NCI-H1417 (cell line): ENCODE measurements at regions not wholly inside any gene's neighbourhood (a gene's known extent, or its start where the extent isn't known, plus 50 kb on each side); places are given as distances from the start of the nearest gene placed in this dataset.
"Not testable (repeated sequence)": the region's sequence is repeated elsewhere in the genome, so short reads cannot be mapped to it uniquely, and the experiment has no call there.

ENCODE experiments used
- DNase-seq, 3 experiments: peaks; one replicate each; lab custom pipeline; 2025; lab: John Stamatoyannopoulos, UW

DNA sequence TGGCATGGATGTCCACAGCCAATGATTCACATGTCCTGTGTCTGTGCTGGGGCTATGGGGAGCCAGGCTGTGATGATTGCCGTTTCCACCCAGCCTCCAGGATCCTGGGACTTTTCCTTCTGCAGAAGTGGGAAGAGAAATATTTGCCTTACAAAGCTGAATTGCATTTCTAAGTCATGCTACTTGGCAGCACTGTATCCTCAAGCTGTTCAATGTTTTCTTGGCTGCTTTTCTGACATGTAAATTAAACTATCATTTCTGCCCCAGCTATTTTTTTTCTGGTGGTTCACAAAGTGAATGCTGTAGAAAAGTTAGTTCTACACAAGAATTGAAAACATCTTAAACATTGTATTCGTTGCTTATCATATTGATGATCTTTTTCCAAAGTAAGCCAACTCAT is 51.9 kb upstream of the TCERG1L start:
- DNase-seq, result no peak

DNA sequence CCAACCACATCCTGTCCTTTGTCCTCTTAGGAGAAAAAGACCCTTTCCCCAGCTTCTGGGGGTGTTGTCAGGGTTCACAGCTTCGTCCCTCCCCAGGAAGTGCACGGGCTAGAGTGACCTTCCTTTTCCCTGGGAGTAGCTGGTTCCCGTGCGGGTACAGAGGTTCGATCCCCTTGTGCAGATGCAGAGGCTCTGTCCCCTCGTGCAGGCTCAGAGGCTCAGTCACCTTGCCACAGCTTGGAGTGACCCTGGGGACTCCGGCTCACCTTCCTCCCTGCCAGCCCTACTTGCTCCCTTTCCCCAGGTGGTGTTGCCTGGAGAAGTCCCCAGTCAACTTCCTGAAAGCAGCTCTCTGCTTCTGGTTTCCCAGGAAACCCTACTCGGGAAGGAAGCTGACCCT is 60.0 kb upstream of the TCERG1L start:
- no peak for DNase-seq

DNA sequence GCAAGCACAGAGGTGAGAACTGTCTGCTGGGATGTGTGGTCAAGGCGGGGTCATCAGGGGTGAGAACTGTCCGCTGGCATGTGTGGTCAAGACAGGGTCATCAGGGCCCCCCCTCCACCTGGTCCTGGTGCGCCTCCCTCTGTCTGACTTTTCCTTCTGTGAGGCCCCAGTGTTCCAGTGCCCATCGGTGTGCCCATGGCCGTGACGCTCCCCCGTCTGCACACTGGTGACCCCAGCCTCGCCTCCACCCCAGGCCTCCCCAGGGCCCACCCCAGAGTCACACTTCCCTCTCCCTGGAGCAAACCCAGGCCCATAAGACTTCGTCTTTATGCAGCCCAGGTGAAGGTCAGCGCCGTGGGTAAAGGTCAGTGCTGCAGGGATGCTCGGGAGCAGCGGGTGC is 70.1 kb upstream of the TCERG1L start:
- no peak for DNase-seq

DNA sequence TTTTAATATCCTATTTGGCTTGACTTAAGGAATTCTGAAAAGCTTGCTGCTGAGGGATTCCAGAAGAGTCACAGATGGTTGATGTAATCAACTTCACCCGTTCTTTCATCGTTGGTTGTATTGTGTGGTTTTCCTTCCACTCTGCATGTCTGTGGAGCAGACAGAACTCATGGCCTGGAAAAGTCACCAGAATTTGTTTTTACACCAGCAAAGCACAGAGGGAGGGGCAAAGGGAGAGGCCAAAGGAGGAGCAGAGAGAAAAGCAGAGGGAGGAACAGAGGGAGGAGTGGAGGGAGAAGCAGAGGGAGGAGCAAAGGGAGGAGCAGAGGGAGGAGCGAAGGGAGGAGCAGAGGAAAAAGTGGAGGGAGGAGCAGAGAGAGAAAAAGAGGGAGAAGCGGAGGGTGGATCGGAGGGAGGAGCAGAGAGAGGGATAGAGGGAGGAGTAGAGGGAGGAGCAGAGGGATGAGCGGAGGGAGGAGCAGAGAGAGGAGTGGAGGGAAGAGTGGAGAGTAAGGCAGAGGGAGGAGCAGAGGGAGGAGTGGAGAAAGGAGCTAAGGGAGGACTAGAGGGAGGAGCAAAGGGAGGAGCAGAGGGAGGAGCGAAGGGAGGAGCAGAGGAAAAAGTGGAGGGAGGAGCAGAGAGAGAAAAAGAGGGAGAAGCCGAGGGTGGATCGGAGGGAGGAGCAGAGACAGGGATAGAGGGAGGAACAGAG is 73.8 kb upstream of the TCERG1L start:
- DNase-seq, result not testable (repeated sequence)

DNA sequence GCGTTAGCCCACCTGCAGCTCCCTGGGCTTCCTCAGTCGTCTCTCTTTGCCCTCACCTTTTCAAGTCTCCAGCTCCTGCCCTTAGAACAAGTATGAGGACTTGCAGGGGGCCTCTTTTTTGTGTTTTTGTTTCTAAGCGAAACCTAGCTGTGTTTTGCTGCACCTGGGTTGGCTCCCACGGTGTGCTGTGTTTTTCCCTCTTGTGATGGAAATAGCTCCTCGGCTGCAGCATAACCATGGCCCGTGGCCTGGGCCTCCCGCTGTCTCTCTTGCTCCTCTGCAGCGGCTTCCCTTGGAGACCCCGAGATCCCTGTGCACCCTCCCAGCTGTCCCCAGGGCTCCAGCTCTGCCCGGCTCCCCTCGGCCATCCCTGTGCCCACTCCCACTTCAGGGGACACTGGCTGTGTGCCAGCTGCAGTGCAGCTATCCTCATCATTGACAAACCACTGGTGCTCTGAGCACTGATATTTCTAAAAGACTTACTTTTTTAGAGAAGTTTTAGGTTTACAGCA is 75.6 kb upstream of the TCERG1L start:
- no peak for DNase-seq

DNA sequence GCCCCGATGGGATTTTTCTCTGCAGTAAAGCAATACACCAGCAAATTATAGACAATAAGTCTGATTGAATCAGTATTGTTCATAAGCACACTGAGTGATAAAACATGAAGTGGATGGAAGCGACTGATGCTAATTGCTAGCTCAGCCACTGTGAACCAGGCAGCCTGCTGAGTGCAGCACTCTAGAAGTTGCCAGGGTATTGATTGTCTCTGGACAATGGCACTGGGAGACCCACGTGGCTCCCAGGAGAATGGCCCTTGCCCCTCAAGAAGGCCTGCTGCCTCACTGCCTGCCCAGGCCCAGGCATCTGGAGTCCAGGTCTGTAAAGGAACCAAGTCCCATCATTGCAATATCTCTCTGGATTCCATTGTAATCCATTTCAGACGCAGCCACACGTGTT is 80.4 kb upstream of the TCERG1L start:
- peak in 2 of 3 experiments; percentile 17 to 27 for DNase-seq

DNA sequence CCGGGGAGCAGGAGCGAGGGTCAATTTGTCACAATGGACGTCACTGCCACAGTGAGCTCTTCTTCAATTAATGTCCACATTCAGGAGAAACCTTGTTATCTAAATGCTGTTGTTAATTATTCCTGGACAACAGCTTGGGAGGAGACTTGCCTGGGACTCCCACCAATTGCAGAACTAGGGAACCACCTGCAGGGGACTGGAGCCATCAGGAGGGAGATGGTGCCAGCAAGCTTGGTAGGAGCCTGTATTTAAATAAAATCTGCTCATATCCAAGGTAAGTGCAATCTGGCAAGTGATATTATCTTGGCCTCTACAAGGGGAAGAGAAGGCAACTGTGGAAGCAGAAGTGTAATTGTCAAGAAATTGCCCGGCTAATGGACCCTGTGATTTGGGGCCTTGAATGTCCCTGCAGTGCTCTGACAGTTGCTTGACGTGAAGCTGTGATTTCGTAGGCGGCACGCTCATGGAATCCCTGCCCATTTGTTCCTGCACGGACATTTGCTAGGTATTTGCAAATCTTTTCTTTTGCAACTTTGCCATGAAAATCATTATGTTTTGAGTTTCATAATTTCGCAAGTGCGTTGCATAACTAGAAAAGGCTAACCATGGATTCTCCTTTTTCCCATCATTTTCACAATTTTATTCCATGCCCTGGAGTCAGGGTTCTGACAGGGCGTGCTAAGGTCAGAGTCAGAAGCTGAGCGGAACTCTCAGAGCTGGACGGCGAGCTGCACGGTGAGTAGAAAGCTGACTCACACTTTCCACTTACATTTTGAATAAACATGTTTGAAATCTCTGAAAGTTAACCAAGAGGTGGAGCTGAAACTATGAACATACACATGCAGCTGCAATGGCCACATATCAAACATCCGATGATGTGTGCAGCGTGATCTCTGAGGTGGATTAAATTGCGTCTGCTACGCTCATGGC is 84.9 kb upstream of the TCERG1L start:
- DNase-seq, result no peak

DNA sequence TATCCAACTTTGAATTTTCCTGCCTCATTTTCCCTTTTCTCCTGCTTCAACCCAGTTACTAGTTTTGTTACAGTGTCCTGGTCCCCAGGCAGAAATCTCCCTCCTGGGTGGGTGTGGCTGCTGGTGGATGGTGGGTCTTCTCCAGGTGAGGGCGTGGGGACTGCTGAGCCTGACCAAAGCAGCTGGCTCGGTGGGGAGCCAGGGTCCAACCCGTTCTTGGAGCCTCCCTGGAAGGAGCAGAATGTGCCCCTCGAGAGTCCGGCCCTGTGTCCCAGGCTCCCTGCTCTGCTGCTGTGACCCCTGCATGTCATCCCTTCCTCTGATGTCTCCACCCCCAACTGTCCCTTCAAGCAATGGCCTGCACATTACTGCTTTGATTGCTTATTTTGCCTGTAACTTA is 86.6 kb upstream of the TCERG1L start:
- DNase-seq, result no peak

DNA sequence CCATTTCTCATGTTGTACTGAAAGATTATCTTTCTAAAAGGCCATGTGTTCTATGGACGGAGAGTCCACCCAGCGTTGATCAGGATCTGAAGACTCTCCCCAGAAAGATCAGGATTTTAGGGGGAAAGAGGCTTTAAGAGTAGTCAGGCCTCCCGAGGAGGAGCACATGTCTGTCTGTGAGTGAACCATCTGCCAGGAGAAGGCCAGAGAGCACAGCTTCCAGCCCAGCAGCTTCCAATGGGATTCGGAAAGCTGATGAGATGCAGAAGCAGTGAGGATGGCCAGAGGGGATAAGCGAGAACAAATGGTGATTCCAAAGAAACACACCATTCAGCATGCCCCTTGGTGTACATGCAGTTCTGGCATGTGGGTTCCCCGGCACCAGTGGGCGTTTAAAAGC is 88.5 kb upstream of the TCERG1L start:
- no peak for DNase-seq

DNA sequence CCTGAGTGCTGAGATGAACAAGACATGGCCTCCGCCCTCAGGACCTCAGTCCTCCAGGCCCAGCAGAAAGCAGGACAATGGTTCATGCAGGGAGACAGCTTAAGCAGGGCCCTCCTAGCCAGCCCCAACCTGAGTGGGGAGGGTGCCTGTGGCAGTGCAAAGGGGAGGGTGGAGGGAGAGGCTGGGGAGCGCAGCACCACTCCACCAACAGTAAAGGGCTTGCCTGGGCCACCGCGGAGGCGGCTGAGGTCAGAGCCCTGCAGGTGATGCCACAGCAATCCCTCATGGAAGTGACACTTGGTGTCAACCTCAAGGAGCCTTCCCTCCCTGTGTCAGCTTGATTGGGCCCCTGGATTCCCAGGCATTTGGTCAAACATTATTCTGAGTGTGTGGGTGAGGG is 89.0 kb upstream of the TCERG1L start:
- DNase-seq, result no peak

DNA sequence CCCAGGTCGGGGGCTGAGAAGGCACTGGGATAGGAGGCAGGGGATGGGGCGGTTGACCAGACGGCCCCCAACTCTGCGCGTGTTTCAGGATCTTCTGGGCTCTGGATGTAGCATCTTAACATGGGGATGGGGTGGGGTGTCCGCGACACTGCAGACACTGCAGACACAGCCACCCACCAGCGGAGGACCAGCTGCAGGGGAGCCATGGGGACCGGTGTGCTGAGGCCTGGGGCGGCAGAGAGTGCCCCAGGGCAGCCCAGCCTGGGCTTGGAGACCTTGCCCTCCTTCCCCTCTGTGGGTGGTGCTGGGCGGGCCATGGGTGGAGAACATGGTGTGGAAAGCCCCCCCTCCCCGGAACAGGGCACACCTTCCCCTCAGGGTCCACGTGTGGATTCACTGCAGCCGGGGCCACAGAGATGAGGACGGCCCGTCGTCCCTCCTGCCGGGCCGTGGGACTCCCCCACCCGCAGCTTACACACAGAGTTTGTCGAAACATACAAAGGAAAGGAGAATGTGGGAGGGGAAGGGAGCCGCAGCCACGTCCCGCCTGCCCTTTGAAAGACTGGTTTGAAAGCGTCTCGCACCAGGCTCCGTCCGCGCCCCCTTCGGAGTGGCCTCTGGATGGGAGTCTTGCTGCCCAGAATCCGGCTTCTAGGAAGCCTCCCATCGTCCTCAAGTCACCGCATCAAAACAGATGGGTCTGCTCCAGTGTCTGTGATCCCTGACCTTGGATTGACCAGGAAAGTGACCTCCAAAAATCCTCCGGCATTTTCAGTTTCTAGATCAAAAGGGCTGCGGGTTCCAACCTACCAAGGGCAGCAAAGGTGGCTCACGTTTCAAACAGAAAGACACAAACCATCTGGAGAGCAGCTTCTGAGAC is 91.5 kb upstream of the TCERG1L start:
- no peak for DNase-seq

DNA sequence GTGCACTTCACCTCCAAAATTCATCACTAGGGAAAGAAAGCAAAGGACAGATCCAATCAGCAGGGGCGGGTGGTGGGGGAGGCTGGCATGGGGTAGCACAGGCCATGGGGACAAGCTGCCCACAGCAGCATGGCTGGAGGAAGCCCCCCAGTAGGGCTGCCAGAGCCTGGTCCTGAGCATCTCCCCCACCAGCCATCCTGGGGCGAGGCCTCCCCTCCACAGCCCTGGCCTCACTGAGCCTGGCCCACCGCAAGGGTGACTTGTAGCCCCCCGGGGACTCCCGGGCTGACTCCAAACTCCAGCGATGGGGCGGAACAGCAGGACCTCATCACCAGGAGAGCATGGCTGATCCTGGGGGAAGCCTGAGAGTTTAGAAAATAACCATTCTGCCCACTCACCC is 92.4 kb upstream of the TCERG1L start:
- DNase-seq, result no peak

DNA sequence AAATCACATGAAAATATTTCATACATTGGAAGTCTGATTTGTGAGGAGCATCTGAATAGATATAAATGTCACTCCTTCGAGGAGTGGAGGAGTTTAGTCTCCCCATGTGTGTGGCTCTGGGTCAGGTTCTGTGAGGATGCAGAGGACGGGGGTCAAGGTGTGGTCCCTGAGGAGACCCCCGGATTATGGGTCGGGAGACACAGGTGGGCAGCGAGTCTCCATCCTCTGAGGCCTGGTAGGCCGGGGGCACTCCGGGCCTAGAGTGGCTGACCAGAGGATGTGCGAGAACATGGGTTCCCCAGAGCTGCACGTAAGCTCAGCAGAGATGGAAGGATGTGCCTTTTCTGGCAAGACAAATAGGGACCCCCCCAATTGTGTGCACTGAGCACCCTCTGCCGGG is 93.4 kb upstream of the TCERG1L start:
- peak in 1 of 3 experiments; percentile 27 for DNase-seq

DNA sequence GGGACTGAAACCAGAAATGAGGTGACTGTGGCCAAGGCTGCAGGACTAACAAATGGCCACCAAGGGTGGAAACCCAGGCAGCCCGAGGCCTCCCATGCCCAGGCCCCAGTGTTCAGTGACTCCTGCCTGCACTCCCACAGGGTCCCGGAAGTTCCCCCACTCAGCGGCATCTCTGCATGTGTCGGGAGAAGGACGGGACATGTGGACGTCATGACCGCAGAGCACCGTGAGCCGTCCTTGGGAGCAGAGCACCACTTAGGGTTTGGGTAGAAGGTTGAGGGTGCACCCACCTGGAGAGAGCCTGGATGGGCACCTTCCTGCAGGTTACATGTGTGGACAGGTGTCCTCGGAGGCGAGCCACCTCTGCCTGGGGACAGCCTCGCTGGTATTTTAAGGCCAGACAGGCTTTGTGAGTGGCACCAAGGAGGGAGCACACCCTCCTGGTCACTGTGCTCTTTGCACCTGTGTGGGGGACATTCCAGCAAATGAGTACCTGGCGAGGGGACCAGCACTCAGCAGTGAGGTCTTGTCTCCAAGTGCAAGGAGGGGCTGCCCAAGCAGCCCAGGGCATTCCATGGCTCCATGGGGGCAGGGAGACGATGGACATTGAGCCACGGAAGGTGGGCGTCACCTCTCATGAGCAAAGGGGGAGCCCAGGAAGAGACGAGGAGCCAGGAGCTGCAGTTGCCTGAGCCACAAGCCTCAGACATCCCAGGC is 95.3 kb upstream of the TCERG1L start:
- no peak for DNase-seq

DNA sequence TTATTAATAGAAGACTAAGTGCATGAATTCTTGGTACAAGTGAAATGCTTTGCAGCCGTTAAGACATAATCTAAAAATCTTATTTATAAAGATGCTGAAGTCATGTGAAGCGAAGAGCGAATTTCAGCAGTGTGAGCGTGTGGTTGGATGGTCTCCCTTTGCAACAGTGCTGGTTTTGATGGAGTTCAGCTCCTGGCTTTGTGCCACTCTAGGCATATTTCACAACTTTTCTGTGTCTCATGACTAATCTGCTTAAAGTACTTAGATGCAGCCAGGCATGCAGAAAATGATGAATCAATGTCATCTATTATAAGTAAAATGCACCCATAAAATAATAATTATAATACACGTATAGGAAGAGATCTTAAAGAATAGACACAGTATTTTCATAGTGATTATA is 107.2 kb upstream of the TCERG1L start:
- peak in 1 of 3 experiments; percentile 23 for DNase-seq

DNA sequence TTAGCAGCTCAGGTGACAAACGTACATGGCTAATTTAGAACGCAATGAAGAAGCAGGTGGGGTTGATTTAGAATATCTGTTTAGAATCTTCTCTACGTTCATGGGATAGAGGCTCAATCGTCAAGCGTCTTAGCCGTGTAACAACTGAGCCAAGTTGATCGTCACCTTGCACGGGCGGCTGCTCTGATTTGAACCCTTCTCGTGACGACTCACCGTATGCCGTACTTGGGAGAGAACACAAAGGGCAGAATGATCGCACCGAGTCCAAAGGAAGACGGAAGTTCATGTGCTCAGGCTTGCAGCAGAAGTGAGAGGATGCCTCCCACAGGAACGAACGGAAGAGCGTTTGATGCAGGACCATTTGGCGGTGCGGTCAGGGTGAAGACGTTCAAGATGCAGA is 108.3 kb upstream of the TCERG1L start:
- peak in 1 of 3 experiments; percentile 18 for DNase-seq

DNA sequence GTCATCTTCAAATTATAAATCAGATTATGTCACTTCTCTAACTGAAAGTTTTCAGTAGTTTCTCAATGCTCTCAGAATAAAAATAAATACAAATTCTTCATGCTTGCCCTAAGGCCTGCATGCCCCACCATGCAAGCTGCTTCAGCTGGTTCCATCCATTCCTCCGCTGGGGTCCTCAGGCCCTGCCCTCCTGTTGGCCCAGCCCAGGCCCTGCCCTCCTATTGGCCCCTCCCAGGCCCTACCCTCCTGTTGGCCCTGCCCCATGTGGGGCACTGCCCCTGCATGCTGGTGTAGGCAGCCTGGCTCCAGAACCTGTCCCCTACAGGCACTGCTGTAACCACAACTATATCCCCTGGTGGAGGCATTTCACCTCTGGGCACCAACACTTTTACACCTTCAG is 109.3 kb upstream of the TCERG1L start:
- no peak for DNase-seq

DNA sequence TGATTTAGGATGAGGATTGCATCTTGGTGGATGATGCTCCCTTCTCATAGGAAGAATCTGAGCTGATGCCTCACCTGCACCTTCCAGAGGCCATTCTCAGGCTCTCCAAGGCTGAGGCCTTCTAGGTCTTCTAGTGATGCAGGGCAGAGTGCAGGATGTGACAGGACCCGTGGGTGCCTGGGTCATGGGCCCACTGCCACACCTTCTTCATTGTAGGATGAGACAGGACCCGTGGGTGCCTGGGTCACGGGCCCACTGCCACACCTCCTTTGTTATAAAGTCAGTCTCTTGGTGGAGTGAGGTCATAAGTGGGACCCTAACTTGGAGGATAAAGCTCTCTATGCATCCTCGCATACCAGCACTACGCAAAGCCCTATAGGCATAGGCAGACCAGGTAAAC is 109.9 kb upstream of the TCERG1L start:
- no peak for DNase-seq

DNA sequence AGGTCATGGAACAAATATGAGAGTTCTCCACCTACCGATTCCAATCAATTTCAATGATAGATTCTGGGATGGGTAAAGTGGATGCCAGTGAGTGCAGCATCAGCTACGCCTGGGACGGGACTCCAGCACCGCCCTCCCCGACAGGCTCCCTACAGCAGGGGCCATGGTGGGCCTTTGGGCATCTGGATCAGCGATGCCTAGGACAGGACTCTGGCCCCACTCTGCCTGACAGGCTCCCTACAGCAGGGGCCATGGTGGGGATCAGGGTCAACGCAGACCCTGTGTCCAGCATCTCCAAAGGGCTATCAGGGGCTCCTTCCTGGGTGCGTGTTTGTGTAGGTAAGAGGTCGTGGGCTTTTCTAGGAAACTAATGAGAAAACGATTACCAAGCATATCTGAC is 111.2 kb upstream of the TCERG1L start:
- DNase-seq, result no peak

DNA sequence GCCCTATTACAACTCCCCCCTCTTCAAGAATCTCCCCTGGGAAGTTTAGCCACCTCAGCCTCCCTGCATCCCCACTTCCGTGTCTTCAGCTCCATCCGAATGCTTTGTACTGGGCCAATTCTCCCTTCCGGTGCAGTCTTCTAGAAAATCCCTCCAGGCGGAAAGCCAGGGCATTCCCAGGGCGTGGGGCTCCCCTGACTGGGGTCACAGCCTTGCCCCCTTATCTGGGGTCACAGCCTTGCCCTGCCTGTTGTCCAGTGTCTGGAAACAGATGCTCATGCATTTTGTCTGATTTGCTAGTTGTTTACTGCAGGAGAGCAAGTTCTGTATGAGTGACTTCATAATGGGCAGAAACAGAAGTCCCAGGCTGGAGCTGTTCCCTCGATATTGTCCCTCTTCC is 112.5 kb upstream of the TCERG1L start:
- no peak for DNase-seq

DNA sequence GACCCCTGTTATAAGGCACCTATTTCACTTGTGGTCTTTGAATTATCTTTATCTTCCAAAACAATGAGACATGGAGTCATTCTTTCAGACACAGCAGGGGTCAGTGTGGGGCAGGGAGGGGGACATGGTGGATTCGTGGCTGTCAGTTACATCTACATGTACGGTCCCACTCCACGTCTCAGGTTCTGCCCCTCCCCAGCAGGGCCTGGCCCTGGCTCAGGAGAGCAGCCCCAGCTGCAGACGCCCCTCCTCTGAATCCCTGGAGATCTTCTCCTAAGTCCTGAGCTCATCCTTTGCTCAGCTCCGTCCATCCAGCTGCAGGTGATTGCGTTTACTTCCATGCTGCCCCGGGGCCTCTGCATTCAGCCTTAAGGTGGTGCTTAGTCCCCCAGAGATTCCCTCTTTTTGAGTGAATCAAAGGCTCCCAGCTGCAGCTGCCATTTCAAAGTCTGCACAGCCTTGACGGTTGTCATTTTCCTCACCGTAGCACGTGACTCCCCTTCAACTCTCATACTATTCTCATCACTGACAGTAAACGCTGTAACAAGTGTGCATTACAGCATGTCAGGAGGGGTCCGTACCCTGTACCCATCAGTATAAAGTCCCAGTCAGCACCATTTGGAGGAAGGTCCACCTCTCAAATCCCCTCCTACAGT is 113.4 kb upstream of the TCERG1L start:
- peak in 1 of 3 experiments; percentile 12 for DNase-seq
